NCI-H748 treated with DMSO at 0.1 percent for 48 hours (cell line): ENCODE measurements at regions not wholly inside any gene's neighbourhood (a gene's known extent, or its start where the extent isn't known, plus 50 kb on each side); places are given as distances from the start of the nearest gene placed in this dataset.

Experiments
- DNase-seq: peaks from one replicate; lab custom pipeline; 2025; lab: John Stamatoyannopoulos, UW

DNA sequence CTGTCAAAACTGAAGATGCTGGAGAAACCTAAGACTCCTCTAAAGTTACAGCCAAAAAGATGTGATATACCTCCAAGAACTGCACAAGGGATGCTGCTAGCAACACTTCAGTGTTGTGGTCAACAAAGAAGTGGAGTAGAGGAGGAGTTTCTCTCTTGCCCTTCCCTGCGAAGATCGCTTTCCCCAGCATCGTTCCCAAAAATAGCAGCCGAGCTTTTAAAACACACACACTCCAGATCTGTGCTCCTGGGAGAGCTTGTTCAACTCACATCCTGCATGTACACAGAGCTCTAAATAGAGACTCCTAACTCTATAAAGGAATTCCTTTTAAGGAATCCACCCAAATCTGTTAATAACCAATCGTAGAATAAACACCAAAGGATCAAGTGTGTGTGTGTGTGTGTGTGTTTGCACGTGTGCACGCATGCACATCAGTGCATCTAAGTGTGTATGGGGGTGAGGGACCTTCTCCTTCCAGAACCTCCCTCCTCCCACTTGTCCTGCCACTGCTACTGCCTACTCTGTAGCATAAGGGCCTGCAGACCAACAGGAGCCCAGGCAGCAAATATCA, 58.5 kb downstream of the PSMG1 start:
- DNase-seq: no peak

DNA sequence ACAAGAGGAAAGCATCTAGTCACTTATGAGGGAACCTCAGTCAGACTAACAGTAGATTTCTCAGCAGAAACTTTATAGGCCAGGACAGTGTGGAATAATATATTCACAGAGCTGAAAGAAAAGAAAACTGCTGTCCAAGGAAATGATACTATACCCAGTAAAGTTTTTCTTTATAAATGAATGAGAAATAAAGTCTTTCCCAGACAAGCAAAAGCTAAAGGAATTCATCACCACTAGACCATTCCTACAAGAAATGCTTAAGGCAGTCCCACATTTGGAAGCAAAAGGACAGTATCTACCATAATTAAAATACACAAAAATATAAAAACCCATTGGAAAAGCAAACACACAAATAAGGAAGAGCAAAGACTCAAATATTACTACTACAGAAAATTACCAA, 59.9 kb downstream of the PSMG1 start:
- DNase-seq: no peak

DNA sequence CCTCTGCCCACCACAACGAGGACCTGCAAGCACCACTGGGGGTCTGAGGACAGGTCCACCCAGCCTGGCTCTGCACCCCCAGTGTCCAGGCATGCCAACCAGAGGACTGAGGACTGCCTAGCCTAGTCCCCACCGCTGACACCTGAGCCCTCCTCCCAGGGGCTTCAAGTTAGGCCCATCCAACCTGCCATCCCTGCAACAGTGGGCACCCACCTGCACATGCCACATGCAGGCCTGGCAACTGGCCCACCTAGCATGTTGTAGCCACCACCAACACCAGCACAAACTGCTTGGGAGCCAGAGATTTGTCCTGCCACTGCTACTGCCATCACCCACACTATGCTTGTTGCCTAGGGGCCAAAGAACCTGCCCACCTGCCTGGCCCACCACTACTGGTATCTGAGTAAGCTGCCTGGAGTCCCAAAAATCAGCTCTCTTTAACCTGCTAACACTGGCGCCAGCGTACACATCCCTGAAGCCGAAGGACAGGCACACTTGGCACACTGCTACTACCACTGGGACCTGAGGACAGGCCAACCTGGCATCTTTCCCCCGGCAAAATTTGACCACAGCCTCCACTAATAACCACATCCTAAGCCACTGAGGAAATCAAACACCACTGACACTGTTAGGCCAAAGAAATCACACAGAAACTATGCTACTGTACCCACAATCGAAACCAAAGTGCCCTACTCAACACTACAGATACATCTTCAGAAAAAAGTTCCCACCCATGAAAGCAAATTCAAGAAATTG, 61.5 kb downstream of the PSMG1 start:
- no peak for DNase-seq

DNA sequence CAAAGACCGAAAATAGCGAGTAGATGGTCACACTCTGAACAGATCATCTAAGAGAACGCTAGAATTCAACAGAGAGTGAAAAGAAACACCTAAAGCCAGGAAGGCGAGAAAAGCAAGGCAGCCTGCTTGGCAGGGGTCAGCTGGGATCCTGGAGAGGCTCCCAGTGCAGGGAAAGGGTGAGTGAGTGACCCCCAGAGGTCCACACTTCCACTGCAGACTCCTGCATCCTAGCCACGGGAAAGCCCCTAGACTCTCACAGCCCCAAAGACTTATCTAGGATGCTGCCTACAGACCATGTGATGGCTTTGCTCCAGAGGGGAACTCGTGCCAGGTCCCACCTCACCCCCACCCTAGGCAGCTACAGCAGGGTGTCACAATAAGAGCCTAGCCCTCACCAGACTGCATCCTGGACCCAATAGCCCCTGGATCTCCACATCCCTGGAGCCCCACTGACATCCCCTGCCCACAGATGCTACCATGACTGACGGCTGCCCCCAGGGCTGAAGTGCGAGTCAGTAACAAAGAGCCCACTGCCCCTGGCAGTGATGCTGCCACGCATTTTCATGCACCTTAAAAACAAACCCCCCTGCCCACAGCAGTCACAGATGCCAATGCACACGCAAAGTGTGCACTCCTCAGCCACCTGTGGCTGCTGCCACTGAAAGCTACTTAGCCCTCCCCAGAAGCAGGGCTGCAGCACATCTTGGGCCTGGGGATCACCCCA, 62.2 kb downstream of the PSMG1 start:
- DNase-seq: no peak

DNA sequence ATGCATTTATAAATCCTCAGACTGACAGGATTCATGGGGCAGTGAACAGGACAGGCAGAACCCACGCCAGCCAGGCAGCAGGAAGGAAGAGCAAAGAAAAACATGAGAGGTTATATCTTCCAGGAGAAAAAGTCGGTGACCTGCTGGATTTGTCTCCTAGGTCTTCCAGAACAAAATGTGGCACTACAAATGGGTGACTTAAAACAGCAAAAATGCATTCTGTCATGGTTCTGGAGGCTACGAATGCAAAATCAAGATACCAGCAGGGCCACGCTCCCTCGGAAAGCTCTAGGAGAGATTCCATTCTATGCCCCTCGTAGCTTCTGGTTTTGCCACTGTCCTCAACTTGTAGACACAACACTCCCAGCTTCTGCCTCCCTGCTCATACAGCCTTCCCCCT, 63.4 kb downstream of the PSMG1 start:
- no peak for DNase-seq

DNA sequence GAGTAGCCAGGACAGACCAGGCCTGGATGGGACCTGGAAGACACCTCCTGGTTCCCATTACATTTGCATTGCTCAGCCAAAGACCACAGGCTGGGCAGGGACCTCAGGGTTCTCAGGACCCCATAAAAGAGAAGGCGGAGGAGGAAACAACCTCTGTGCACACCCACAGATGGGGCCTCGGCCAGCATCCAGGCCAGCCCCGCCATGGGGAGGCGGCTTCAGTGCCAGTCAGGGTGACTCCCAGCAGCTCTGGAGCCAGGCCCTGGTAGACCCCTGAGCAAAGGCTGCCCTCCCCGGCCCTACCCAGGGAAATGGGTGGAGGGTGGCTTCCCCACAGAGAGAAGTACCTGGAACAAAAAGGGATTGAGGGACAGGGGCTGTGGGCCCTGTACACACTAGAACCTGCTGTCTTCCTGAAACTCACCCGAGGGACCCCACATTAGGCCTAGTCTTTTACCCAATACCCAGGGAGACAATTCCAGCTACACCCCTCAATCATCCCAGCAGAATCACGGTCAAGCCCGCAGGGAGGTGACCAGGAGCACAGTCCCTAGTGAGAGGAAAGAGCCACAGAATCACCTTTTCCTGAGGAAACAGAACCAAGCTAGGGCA, 64.5 kb downstream of the PSMG1 start:
- no peak for DNase-seq

DNA sequence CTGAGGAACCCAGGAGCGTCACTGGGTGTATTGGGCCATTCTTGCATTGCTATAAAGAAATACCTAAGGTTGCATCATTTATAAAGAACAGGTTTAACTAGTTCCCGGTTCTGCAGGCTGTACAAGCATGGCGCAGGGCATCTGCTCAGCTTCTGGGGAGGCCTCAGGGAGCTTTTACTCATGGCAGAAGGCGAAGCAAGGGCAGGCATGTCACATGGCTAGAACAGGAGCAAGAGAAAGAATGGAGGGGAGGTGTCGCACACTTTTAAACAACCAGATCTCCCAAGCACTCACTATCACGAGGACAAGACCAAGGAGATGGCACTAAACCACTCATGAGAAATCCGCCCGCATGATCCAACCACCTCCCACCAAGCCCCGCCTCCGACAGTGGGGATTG, 65.2 kb downstream of the PSMG1 start:
- no peak for DNase-seq

DNA sequence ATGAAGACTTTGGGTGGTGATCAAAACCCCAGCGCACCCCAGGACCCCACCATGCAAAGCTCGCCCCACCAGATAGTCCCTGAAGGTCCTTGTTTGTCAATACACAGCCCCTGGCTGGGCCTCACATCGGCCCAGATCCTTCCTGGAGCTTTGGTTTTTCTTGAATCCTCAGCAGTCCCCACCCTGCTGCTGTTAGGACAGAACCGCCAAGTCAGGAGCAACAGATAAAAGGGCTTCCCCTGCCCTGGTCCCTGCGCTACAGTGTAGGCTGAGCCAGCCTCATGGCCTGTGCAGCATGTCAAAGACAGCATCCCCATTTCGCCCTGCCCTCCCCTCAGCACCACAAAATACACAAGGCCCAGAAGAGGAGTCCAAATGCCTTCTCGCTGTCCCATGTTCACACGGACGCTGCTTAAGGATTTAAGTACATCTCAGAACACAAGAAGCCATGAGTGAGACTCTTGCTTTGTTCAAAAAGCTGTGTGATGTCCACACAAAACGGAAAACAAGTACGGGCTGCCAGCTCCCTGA, 65.7 kb downstream of the PSMG1 start:
- DNase-seq: no peak

DNA sequence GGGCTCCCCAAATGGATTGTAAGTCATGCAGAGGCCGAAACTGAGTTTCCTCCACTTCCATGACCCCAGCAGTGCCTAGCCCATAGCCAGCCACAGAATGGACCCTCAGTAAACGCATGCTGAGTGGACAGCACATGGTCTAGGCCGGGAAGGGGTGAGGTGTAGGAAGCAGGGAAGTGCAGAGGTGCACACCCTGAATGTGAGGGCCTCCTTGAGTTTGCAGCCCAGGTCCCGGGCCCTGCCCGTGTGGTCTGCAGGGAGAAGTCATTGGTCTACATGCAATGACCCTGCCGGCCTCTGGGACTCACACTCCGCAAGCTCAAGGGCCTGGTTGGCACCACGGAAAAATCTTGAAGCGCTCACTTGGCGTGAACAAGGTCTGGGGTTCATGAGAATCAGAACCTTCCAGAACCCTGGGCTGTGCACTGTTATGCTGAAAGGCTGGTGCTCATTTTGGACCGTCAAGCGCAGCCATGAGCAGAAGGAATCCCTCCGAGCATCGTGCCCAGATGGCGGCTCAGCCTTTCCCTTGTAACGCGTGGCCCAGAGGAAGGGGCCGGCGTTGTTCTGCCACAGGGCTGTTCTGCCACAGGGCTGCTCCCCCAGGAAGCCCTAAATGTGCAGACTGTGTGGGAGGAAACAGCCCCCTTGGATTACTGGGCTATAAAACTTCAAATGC, 66.4 kb downstream of the PSMG1 start:
- no peak for DNase-seq

DNA sequence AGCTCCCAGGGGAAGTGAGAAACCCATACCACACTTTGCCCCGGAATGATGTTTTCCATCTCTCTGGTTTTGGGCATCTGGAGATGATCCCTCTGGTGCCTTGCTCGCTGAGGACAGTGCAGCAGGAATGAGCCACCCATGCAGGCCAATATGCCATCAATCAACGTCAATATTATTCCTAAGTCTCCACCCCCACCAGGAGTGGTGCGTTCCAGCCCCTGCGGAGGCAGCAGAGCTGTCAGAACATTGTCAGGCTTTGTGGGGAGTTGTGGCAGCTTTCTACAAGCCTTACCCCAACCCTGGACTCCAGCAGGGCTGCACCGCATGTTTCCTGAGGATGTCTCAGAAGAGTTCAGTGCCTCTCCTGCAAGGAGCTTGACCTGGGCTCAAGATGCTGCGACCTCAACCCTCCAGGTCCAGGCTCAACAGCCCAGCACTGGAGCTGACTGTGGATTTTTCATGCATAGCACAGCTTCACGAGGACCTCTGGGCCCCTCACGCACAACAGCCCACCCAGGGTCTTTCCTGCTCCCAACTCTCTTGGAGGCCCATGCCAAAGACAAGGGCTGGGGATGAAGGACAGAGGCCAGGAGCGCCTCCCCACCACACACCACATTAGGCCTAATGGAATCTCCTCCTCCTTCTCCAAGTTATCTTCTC, 67.5 kb downstream of the PSMG1 start:
- DNase-seq: no peak

DNA sequence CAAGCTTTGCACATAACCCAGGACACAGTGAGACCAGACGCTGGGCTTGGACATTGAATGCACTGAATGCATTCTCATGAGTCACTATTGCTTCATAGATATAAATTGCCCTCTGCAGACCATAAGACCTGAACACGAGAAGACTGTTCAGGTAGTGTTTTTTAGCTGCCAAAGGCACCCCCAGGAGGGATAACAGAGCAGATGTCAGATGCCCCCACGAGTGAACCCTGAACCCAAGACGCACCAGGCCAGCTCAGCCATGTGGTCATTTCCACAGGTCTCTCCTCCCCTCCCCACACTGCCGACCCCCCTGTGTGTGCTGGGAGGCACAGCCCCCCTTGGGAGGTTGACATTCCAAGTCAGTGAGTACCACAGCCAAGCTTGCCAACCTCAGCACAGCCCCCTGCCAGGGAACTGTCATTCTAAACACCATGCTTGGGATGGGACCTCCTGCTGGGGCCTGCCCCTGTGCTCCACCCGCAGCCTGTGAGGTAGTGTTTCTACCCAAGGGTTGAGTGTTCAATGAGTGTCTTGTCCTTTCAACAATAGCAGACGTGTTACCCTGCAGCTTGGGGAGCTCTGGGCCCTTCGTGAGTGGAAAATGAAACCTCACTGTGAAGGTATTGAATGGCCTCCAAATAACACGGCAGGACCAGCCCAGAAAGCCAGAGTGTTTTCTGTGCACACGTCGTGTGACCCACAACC, 68.2 kb downstream of the PSMG1 start:
- no peak for DNase-seq

DNA sequence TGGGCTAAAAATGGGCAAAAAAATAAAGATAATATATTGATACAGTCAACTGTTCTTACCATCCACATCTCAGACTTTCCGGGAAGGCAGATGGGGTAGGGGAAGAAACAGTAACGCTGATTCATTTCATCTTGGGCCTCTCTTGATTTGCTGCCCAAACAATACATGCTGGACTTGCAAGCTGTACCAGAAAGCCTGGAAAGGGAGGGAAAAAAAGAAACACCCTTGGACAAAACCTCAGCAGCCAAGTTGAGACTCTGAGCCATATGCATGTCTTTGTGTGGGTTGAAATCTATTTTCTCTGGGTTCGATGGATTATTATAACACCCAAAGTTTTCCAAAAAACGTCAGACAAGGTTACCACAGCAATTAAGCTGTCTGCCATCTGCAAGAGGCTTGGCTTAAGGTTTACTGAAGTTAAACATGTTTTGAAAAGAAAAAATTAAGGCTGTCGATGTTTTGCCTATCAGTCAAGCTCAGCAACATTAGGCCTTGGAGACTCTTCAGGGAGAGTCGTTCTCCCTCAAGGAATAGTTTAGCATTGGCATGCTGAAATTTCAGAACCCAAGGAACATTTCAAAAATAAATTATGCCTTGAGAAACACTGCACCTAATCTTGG, 71.2 kb downstream of the PSMG1 start:
- DNase-seq: no peak

DNA sequence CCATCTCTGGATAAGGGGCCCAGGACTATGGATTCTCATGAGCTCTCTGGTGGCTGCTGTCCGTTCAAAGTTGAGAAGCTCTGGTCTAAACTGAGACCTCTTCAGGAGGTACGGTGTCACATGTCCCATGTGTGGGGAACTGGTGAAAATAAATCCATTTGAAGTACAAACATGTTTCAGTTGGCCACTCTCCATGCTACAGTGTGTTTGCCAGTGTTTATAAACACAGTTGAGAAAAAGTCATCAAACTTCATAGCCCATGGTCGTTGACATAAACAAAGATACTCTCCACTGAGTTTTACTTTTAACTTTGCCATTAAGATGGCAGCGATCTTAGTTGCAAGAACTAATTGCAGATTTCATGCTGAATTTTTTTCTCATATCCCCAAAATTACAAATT, 72.8 kb downstream of the PSMG1 start:
- no peak for DNase-seq

DNA sequence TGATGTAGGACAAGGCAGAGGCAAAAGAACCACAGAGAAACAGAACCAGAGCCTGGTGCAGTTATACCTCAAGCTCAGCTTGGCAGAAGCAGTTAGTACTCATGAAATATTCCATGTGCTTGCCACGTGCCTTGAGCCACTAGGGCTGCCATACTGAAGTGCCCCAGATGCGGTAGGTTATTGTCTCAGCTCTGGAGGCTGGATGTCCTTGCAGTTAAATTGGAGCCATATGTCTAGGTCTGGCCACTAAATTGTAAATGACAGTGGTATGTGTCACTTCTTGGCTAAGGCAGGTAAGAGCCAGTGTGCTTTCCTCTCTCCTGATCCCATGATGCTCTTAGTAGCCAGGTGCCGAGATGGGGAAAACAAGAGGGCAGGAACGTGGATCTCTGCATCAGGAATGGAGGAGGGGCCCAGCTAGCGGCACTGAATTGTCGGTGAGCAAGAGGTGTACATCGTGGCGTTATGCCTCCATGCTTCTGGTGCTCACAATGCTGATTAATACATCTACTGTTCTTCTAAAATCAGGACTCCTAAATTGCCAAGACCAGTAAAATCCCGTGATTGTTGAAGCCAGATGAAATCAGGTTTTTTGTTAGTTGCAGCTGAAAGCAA, 73.5 kb downstream of the PSMG1 start:
- DNase-seq: no peak

DNA sequence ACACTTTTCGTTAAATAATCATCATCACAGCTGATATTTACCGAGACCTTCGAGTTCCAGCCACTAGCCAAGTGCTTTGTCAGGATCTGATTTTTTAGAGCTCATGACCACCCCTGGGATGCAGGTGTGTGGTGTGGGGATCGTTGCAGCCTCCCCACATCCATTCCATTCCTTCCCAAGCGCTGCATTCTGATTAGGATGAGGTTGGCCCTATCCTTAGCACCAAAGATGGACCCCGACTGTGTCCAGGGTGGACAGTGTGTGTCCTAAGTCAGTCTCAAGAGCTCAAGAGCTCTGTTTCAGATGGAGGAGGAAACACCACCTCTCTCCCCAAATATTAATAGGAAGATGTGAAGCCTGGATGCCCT, 74.1 kb downstream of the PSMG1 start:
- DNase-seq: no peak

DNA sequence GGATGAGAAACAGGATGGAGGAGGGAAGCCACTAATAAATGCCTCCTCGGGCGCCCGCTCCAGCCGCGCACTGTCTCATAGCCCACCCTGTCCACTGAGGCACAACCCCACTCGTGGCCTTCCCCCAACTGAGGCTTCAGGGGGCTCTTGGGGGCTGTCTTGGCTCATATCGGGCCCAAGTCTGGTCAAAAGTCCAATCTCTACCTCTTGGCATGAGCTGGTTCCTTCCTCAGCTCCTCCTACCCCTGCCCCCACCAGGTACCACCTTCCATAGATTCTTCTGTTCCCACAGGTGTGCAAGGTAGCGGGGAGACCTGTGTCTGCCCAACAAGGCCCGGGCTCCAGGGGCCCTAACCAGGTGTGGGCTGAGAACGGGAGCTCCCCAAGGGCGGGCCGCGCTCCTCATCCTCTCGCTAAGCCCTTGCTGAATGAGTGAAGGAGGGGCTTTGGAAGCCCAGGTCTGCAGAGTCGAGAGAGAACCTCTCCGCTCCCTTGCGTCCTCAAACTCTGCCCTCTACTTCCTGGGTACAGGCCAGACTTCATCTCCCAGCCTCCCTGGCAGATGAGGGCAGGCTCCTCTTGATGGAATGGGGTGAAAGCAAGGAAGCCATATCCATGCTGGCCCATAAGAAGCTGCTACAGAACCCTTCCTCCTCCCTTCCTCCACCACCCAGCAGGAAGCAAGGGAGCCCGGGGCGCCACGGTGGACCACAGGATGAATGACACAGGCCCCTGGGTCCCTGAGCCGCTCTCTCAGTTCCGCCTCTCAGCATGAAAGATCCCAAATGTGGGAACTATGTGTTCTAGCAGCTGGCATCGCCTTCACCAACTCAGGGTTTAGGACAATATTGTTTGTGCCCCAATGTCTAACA, 74.7 kb downstream of the PSMG1 start:
- no peak for DNase-seq

DNA sequence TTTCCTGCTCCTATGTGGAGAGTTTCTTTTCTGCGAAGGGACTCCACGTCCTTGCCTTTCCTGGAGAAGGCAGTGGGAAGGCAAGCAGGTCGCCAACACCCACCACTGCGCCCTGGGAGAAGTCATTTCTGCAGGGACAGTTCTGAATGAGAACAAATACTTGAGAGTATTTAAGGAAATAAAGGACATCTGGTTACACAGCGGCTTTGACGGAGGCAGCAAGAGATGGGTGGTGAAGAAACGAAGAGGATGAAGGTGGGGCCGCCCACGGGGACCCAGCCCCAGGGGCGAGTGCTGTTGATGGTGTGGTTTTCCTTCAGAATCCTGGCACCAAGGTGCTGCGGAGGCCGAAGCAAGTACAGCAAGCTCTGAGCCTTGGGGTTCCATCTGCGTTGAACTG, 75.5 kb downstream of the PSMG1 start:
- no peak for DNase-seq

DNA sequence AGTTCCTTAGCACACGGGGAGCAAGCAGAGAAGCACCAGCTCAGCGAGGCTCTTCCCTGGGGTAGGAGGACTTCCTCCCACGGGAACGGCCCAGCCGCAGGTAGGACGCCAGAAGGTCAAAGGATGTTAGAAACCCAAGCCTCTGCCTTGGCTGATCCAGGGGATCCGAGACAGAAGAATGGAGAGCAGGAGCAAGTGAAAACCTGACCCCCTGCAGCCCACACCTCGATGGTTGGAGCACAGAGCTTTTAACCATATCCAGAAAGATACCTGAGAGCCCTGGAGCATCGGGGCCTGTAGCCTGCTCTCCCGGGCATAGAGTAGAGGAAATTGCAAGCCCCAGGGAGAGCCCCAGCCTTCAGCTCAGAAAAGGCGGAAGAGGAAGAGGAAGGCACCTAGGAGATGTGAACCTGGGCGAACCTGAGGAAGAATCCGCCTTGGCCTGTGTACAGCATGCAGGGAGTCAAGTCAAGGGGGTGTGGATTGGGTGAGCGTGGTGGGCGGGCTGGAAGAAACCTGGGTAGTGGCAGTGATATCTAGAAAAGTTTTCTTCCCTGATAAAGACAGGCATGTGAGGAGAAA, 76.3 kb downstream of the PSMG1 start:
- DNase-seq: no peak

DNA sequence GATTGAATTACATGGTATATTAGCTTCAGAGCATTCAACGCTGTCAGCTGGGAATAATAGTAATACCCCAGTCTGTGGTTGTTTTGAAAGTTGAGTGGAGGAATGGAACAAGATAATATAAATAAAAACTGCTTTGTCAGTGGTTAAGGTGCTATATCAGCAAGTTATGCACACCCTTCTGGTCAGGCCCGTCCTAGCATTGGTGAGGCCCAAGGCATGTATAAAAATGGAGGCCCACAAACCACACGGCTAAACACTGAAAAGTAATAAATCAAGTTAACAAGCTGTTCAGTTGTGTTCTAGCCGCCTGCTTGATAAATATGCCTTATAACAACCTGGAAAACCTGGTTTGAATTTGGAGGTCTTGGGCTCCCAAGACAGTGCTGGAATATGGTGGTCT, 77.4 kb downstream of the PSMG1 start:
- no peak for DNase-seq
